ENCODE measurements at regions not wholly inside any gene's neighbourhood (a gene's known extent, or its start where the extent isn't known, plus 50 kb on each side); places are given as distances from the start of the nearest gene placed in this dataset.

DNA sequence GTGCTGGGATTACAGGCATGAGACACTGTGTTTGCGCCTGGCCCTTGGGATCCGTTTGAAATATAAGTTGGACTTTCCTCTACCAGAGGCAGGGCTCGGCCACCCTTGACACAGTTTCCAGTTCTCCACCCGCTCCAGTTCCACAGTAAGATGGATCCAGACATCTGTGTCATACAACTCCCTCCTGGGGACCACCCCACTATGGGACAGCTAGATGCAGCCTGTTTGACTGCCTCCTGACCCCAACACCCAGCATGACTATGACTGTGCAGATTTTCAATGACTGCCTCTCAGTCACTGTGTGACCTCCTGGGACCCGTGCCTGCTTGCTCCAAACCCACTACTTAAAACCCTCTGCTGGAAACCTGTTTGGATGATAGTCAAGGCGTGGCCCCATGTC lies 166.7 kb downstream of the IRF8 start:
- TF ChIP-seq EZH2phosphoT487 (IDR thresholded peaks at IDR 0.05; ENCODE audit: borderline replicate concordance, low read length) (no peak), EZH2 (IDR thresholded peaks at IDR 0.05; ENCODE audit: low read length, unreplicated experiment) (no peak)
- TF ChIP-seq, protein P1, sequence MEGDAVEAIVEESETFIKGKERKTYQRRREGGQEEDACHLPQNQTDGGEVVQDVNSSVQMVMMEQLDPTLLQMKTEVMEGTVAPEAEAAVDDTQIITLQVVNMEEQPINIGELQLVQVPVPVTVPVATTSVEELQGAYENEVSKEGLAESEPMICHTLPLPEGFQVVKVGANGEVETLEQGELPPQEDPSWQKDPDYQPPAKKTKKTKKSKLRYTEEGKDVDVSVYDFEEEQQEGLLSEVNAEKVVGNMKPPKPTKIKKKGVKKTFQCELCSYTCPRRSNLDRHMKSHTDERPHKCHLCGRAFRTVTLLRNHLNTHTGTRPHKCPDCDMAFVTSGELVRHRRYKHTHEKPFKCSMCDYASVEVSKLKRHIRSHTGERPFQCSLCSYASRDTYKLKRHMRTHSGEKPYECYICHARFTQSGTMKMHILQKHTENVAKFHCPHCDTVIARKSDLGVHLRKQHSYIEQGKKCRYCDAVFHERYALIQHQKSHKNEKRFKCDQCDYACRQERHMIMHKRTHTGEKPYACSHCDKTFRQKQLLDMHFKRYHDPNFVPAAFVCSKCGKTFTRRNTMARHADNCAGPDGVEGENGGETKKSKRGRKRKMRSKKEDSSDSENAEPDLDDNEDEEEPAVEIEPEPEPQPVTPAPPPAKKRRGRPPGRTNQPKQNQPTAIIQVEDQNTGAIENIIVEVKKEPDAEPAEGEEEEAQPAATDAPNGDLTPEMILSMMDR (conservative IDR thresholded peaks at IDR 0.05; ENCODE audit: low read depth, low read length), result no peak

All from PC-3 (cell line).